ENCODE measurements at regions not wholly inside any gene's neighbourhood (a gene's known extent, or its start where the extent isn't known, plus 50 kb on each side); places are given as distances from the start of the nearest gene placed in this dataset.
A peak's percentile ranks its signal among the peaks of the same experiment; 100 is the strongest.

- H3K27ac ChIP-seq: no peak overlapping the region
- DNase-seq: no peak
- intact Hi-C loops (cut with DNase I): no loop called here
- peak; percentile 77 to 86 for ATAC-seq
- no peaks in the 10 kb centered on the region for H3K36me3 ChIP-seq
- no peak overlapping the region for H3K4me3 ChIP-seq
- no peaks in the 10 kb centered on the region for H3K27me3 ChIP-seq (ENCODE audit: low read depth)
- H3K4me1 ChIP-seq: no peaks in the 10 kb centered on the region
- TF ChIP-seq CTCF (IDR thresholded peaks at IDR 0.05): no peak
- H3K9me3 ChIP-seq: no peaks in the 10 kb centered on the region
These were observed 168.1 kb downstream of the RBM26 start for GRCh38 chr13:79237981-79238380.

GRCh38 chr13:79231887-79232286 is 174.2 kb downstream of the RBM26 start:
- Histone ChIP-seq H3K4me3 (no peak overlapping the region), H3K27ac (no peak overlapping the region), H3K27me3 (ENCODE audit: low read depth) (no peaks in the 10 kb centered on the region), H3K4me1 (no peaks in the 10 kb centered on the region), H3K9me3 (no peaks in the 10 kb centered on the region), H3K36me3 (no peaks in the 10 kb centered on the region)
- TF ChIP-seq CTCF (IDR thresholded peaks at IDR 0.05): no peak
- no peak for DNase-seq
- ATAC-seq: no peak
- intact Hi-C loops (cut with DNase I): no loop called here

GRCh38 chr13:79229761-79230160 is 176.3 kb downstream of the RBM26 start:
- Histone ChIP-seq H3K27ac (no peak overlapping the region), H3K9me3 (no peaks in the 10 kb centered on the region), H3K4me1 (no peaks in the 10 kb centered on the region), H3K27me3 (ENCODE audit: low read depth) (no peaks in the 10 kb centered on the region), H3K4me3 (no peak overlapping the region), H3K36me3 (no peaks in the 10 kb centered on the region)
- ATAC-seq (no peak), DNase-seq (no peak)
- no peak for TF ChIP-seq CTCF (IDR thresholded peaks at IDR 0.05)
- intact Hi-C loops (cut with DNase I): no loop called here

- intact Hi-C loops (cut with DNase I): no loop called here
- ATAC-seq: no peak
- Histone ChIP-seq H3K9me3 (no peaks in the 10 kb centered on the region), H3K27me3 (ENCODE audit: low read depth) (no peaks in the 10 kb centered on the region), H3K27ac (no peak overlapping the region), H3K4me3 (no peak overlapping the region), H3K36me3 (no peaks in the 10 kb centered on the region), H3K4me1 (no peaks in the 10 kb centered on the region)
- no peak for TF ChIP-seq CTCF (IDR thresholded peaks at IDR 0.05)
- DNase-seq: no peak
These were observed 177.1 kb downstream of the RBM26 start for GRCh38 chr13:79228972-79229371.

GRCh38 chr13:79227418-79227817 is 178.6 kb downstream of the RBM26 start:
- TF ChIP-seq CTCF (IDR thresholded peaks at IDR 0.05): no peak
- Histone ChIP-seq H3K4me1 (no peaks in the 10 kb centered on the region), H3K27me3 (ENCODE audit: low read depth) (no peaks in the 10 kb centered on the region), H3K36me3 (no peaks in the 10 kb centered on the region), H3K4me3 (no peak overlapping the region), H3K27ac (no peak overlapping the region), H3K9me3 (no peaks in the 10 kb centered on the region)
- intact Hi-C loops (cut with DNase I): no loop called here
- ATAC-seq (no peak), DNase-seq (no peak)

- no peak overlapping the region for H3K4me3 ChIP-seq
- no peak for DNase-seq
- no peaks in the 10 kb centered on the region for H3K36me3 ChIP-seq
These were observed 179.1 kb downstream of the RBM26 start for GRCh38 chr13:79226938-79227337.

More at GRCh38 chr13:79226938-79227337, 179.1 kb downstream of the RBM26 start:
- H3K27ac ChIP-seq: no peak overlapping the region
- no peaks in the 10 kb centered on the region for H3K27me3 ChIP-seq (ENCODE audit: low read depth)
- no peaks in the 10 kb centered on the region for H3K9me3 ChIP-seq
- no peaks in the 10 kb centered on the region for H3K4me1 ChIP-seq
- ATAC-seq: no peak
- no peak for TF ChIP-seq CTCF (IDR thresholded peaks at IDR 0.05)
- intact Hi-C loops (cut with DNase I): no loop called here

All from lower lobe of right lung (tissue), 2 donors.